ENCODE measurements at regions not wholly inside any gene's neighbourhood (a gene's known extent, or its start where the extent isn't known, plus 50 kb on each side); places are given as distances from the start of the nearest gene placed in this dataset.
"Not testable (repeated sequence)": the region's sequence is repeated elsewhere in the genome, so short reads cannot be mapped to it uniquely, and the experiment has no call there.

DNA sequence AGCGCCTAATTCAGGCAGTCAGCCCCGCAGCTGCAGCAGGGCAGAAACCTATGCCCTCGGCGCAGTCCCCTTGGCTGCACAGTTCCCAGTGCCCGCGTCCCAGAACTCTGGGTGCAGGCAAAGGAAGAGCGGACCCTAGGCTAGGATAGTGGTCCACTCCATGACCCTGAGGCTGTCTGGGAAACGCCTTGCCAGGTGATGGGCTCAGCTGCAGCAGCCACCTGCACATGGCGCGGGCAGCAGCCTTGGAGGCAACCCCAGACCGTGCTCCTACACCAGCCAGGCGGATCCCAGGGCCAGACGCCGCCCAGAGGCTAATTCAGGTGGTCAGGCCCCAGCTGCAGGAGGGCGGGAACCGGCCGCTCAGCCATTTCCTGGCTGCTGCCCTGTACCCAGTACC lies 83.0 kb downstream of the POTEC start:
- DNase-seq: not testable (repeated sequence)

DNA sequence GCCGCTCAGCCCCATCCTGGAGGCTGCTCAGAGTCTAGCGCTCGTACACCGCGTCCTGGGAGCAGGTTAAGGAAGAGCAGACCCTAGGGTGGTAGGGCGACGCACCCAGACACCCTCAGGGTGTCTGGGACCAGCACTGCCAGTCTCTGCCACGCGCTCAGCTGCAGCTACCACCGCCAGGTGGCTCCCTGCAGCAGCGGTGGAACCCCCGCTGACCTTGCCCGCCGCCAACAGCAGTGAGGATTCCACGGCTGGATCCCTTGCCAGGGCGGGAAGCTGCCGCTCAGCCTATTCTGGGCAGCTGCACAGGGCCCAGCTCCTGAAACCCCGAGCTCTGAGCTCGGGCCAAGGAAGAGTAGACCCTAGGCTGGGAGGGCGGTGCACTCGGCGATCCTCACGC lies 83.6 kb downstream of the POTEC start:
- DNase-seq: not testable (repeated sequence)

DNA sequence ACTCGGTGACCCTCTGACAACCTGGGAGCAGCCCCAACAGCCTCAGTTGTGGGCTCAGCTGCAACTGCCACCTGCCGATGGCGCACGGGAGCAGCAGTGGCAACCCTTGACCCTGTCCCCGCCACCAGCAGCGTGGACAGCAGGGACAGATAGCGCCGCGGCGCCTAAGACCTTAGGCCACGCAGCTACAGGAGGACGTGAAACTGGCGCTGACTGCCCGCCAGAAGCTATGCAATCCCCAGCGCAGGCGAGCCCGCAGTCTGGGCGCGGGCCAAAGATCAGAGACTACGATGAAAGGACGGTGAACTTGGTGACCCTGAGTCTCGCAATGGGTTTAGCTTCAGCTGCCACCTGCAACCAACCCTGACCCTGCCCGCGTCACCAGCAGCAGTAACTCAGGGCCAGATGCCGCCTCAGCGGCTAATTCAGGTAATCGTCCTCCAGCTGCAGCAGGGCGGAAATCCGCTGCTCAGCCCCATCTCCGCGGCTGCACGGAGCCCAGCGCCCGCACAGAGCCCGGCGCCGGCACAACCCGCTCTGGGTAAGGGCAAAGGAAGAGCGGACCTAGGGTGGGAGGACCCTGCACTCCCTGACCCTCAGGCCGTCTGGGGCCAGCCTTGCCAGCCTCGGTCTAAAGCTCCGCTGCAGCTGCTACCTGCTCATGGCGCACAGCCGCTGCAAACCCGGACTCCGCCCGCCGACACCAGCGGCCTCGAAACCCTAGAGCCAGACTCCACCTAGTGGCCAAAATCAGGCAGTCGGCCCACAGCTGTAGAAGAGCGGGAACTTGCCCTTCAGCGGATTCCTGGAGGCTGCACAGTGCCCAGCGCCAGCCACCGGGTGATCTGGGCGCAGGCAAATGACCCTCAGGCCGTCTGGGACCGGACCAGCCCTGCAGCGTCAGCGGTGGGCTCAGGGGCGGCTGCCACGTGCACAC lies 85.1 kb downstream of the POTEC start:
- DNase-seq: peak; percentile 75

DNA sequence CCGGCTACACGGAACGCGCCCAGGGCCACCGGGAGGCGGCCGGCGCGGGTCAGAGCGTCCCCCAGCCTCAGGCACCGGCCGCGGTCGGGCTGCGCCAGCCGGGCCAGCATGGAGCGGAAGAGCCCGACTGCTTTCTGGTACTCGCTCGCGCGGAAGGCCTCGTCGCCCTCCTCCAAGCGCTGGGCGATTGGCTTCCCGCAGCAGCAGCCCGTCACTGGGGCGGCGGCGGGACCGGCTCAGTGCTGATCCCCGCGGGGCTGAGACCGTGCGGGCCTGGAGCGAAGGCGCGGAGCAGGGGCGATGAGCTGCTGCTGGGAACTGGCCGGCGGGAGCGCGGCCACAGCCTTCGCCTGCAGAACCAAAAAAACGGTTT lies 92.8 kb downstream of the POTEC start:
- peak; percentile 37 for DNase-seq

DNA sequence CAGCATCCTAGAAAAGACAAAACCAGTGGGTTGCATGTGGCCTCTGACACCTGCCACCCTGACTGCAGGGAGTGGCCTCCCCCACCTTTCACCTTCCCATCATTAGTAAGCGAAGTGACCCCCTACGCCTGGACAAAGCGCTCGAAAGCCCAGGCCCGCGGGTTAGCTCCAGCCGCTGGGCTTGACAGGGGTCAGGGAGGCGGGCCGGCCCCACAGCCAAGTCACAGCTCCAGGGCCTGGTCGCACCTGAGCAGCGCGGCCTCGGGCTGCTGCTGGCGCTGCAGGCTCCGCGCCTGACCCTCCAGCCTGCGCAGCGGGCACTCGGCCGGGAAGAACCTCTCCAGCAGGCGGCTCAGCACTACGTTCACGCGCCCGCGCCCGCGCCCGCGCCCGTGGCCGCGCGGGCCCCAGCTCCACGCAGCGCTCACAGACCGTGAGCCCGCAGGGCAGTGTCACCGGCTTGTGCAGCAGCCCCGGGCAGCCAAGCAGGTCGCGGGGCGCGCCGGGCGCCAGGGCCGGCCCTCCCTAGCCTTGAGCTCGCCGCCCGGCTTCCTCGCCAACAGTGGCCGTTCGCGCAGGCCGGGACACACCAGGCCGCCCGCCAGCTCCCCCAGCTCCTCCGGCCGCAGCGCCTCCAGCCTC lies 93.3 kb downstream of the POTEC start:
- DNase-seq: peak; percentile 43

DNA sequence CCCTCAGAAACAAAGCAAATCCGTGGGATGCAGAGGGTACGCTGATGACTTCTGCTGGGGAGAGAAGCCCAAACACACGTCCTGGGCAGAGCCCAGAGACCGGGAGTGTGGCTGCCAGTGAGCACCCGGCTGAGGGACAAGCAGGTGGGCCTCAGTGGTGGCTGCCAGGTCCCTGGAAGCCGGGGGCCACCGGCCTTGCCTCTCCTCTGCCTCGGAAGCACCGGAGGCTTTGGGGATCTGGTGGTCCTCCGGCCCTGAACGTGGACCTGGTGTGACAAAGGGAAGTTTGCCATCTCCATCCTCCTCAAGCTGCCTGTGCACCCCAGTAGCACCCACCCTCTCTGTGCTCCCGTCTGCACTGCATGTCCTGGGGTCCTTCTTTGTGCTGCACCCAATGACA lies 94.3 kb downstream of the POTEC start:
- not testable (repeated sequence) for DNase-seq

DNA sequence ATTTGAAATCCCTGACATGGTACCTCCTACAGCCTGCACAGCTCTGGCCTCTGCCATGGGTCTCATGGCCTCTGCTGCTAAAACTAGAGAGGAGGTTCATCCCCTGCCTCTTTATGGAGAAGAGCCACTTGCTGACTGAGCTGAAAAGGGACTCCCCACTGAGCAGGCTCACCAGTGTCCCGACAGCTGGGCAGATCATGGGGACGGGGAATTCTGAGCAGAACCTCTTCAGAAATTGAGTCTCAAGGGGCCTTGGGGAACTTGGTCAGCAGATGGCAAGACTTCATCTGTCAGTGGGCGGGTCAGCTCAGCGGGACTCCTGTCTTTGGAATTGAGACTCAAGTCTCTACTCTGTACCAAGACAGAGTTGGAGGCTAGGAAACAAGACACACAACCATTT lies 95.7 kb downstream of the POTEC start:
- not testable (repeated sequence) for DNase-seq

- not testable (repeated sequence) for DNase-seq
These were observed 107.9 kb downstream of the POTEC start for GRCh38 chr18:14435460-14435859.

- not testable (repeated sequence) for DNase-seq
These were observed 111.0 kb downstream of the POTEC start for GRCh38 chr18:14432371-14432770.

- peak; percentile 56 for DNase-seq
These were observed 112.3 kb downstream of the POTEC start for GRCh38 chr18:14431031-14431521.

- DNase-seq: peak; percentile 43
These were observed 127.6 kb downstream of the POTEC start for GRCh38 chr18:14415806-14416205.

GRCh38 chr18:14415399-14415798 lies 128.0 kb downstream of the POTEC start:
- not testable (repeated sequence) for DNase-seq

DNA sequence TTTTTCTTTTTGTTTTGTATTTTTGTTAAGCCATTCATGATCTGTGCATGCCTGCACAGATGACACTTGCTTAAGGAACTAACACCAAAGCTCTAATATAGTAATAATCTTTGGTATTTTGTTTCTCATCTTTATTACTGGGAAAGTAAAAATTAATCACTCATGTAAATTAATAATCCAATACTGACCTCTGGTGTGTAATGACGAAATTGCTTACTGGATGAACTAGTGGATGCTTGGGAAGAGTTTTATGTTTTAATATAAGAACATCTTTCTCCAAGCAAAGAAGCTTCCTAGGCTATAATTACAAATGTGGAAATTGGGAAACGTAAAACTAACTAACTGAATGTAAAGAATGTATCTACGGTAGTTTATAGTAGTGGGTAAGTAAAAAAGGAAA lies 147.9 kb downstream of the POTEC start:
- DNase-seq: not testable (repeated sequence)

- not testable (repeated sequence) for DNase-seq
These were observed 149.8 kb downstream of the POTEC start for GRCh38 chr18:14393563-14394103.

- DNase-seq: not testable (repeated sequence)
These were observed 150.8 kb downstream of the POTEC start for GRCh38 chr18:14392604-14393003.

DNA sequence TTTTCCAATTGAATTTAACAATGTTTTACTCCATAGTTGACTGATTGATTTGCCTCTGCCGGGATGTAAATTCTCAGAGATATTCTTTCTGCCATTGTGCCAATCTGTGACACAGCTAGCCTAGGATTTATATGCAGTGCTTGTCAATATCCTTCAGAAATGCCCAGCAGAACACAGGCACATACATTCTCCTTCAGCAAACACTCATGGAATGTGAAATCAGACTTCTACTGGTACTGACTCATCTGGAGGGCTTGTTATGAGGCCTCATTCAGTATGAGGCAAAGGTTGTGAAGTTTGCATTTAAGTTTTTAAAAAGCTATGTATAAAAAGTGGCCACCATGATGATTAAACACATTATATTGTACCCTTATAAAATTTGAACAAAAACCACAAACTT lies 158.4 kb downstream of the POTEC start:
- DNase-seq: not testable (repeated sequence)

DNA sequence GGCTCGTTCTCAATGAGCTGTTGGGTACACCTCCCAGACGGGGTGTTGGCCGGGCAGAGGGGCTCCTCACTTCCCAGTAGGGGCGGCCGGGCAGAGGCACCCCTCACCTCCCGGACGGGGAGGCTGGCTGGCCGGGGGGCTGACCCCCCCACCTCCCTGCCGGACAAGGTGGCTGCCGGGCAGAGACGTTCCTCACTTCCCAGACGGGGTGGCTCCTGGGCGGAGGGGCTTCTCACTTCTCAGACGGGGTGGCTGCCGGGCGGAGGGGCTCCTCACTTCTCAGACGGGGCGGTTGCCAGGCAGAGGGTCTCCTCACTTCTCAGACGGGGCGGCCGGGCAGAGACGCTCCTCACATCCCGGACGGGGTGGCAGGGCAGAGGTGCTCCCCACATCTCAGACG lies 160.7 kb downstream of the POTEC start:
- not testable (repeated sequence) for DNase-seq

DNA sequence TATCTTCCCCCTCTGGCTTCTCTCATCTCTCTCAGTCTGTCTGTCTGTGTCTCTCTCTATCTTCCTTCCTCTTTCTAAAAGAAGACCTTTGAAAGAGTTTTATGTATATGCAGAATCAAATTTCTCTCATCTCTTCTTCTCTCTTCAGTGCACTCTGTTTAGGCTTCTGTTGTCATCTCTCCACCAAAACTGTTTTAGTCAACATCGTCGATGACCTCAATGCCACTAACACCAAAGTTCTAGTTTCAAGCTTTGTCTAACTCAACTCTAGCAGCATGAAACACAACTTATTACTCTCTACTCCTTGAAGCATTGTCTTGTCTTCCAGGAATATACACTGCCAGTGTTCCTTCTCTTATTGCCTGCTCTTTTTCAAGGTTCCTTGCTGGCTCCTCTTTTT lies 163.9 kb downstream of the POTEC start:
- not testable (repeated sequence) for DNase-seq

DNA sequence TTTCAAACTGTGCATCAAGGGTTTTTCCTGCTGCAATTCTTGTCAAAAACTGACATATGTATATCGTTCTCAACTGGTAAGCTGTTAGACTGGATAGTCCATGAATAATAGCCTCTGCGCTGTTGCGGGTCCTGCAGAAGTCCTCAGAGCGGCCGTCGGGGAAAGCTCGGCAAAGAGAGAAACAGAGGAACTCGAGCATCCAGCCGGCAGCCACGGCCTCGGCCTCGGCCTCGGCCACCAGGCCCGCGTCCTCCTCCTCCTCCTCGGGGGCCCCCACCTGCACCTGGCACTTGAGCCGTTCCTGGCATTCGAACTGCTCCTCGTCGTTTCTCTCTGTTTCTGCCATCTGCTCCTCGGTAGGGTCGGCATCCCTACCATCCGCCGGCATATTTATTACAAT lies 165.0 kb downstream of the POTEC start:
- not testable (repeated sequence) for DNase-seq

DNA sequence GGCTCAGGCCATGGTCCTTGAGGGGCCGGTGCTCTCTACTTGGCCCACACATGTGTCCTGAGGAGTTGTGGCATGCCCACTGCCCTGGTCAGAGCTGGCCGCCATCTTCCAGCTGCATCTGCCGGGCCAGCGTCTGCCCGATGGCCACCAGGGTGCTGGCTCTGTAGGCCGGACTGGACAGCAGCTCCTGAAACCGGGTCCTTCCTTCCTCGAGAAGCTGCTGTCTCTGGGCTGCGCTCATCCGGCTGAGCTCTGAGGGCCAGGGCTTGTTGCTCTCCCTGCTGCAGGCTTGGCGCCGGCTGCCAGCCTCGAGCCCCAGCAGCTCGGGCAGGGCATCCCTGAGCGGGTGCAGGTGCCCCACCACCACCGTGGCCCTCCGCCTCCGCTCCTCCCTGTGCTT lies 182.1 kb downstream of the POTEC start:
- DNase-seq: not testable (repeated sequence)

GRCh38 chr18:14357553-14358297 lies 185.7 kb downstream of the POTEC start:
- DNase-seq: not testable (repeated sequence)

GRCh38 chr18:14342170-14342569 lies 201.2 kb downstream of the POTEC start:
- not testable (repeated sequence) for DNase-seq

DNA sequence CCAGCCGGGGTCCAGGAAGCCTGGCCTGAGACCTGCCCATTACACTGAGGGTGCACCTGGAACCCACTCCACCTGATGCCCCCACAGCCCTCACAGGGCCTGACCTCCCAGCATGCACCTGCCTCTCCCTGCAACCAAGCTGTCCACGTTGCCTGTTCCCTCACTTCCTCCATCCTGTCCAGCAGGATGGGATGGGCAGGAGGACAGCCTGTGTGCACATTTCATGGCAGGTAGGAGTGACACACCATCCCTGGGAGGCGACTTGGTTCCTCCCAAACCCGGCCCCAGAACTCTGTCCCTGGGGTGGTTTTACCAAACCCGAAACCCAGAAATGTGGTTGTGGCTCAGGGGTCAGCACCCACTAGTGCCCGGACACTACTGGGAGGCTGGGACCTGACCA lies 203.8 kb upstream of the ZNF519 start:
- DNase-seq: not testable (repeated sequence)

Data from stimulated activated CD4-positive, alpha-beta T cell treated with anti-CD3 and anti-CD28 coated beads, Interleukin-4, amount 100 ng/mL, for 1 hour (primary cell).